Right lung (tissue), 2 donors: ENCODE measurements at regions not wholly inside any gene's neighbourhood (a gene's known extent, or its start where the extent isn't known, plus 50 kb on each side); places are given as distances from the start of the nearest gene placed in this dataset.
"Not testable (repeated sequence)": the region's sequence is repeated elsewhere in the genome, so short reads cannot be mapped to it uniquely, and the experiment has no call there.

Source experiments
- DNase-seq, 2 donors: peaks; one replicate each; pipeline ENCODE4 v3.0.0-alpha.2; 2013

- DNase-seq: no peak
These were observed 256.3 kb upstream of the MINDY3 start for GRCh38 chr10:16116404-16117304.

- no peak for DNase-seq
These were observed 257.0 kb upstream of the MINDY3 start for GRCh38 chr10:16117305-16117695.

GRCh38 chr10:16119445-16119844 is 259.1 kb upstream of the MINDY3 start:
- no peak for DNase-seq

GRCh38 chr10:16120563-16120962 is 260.3 kb upstream of the MINDY3 start:
- no peak for DNase-seq

- no peak for DNase-seq
These were observed 281.2 kb upstream of the MINDY3 start for GRCh38 chr10:16141499-16141898.

- DNase-seq: no peak
These were observed 286.7 kb upstream of the MINDY3 start for GRCh38 chr10:16146993-16147392.

- no peak for DNase-seq
These were observed 281.0 kb upstream of the PTER start for GRCh38 chr10:16155834-16156233.

GRCh38 chr10:16156681-16157080 is 280.1 kb upstream of the PTER start:
- DNase-seq: no peak

- DNase-seq: not testable (repeated sequence)
These were observed 271.7 kb upstream of the PTER start for GRCh38 chr10:16165067-16165466.

GRCh38 chr10:16182144-16182543 is 254.7 kb upstream of the PTER start:
- DNase-seq: no peak

- DNase-seq: no peak
These were observed 254.1 kb upstream of the PTER start for GRCh38 chr10:16182688-16183087.

- DNase-seq: no peak
These were observed 252.7 kb upstream of the PTER start for GRCh38 chr10:16184096-16184597.

- DNase-seq: no peak
These were observed 251.9 kb upstream of the PTER start for GRCh38 chr10:16184906-16185305.

GRCh38 chr10:16186564-16186963 is 250.2 kb upstream of the PTER start:
- DNase-seq: no peak

- no peak for DNase-seq
These were observed 249.6 kb upstream of the PTER start for GRCh38 chr10:16187161-16187560.

GRCh38 chr10:16192337-16192736 is 244.5 kb upstream of the PTER start:
- no peak for DNase-seq

- no peak for DNase-seq
These were observed 243.6 kb upstream of the PTER start for GRCh38 chr10:16193241-16193640.

GRCh38 chr10:16195178-16195769 is 241.5 kb upstream of the PTER start:
- DNase-seq: no peak

- no peak for DNase-seq
These were observed 240.9 kb upstream of the PTER start for GRCh38 chr10:16195894-16196293.

GRCh38 chr10:16199216-16199615 is 237.6 kb upstream of the PTER start:
- no peak for DNase-seq

- not testable (repeated sequence) for DNase-seq
These were observed 213.2 kb upstream of the PTER start for GRCh38 chr10:16223618-16224017.

- DNase-seq: no peak
These were observed 209.1 kb upstream of the PTER start for GRCh38 chr10:16227674-16228073.

GRCh38 chr10:16231176-16231575 is 205.6 kb upstream of the PTER start:
- DNase-seq: no peak
